ENCODE measurements at regions not wholly inside any gene's neighbourhood (a gene's known extent, or its start where the extent isn't known, plus 50 kb on each side); places are given as distances from the start of the nearest gene placed in this dataset.

DNA sequence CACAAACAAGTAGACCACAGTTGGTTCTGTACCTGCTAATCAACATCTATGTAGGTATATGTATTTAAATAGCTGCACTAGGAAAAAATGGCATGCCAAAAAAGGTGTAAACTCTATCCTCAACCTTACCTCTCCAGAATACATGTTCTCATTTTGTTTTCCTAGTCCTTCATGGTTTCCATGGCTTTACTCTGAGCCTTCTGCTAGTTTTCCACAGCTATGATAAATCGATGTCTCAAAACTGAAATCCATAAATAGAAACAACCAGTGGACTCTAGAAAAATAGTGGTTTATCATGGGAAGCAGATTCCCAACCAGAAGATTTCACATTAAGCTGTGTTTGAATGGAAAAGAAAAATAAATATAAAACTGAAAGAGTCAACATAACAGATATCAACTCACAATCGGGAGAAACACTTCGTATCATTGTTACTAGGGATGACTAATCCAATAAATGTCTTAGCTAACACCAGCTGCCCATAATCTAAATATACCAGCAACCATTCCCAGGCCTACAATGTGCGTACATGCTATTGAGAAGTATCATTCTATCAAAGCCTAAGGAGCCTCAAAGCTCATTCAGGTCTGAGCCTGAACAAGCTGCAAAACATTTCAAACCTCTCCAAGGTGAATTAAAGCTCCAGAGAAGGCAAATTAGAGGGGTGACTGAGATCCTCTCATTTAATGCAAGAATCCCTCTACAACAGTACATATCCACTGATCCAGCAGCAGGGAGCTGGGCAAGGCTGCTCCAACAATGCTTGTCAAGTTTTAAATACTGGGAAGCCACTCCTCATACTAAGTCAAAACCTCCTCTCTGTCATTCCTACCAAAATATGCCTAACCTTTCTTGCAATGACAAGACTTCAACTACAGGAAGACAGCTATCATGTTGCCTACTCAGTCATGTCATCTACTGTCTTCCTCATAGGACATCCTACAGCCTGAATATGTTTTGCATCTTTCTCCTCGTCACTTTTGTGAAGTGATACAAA is 90.2 kb downstream of the KCTD12 start:
- Histone ChIP-seq H4K20me1 (ENCODE audit: insufficient read depth) (no peaks in the 10 kb centered on the region), H3K9ac (no peak overlapping the region), H3K36me3 (ENCODE audit: low read depth) (no peaks in the 10 kb centered on the region), H2AFZ (no peak overlapping the region), H3K4me2 (ENCODE audit: unreplicated experiment) (no peak overlapping the region), H3K4me1 (ENCODE audit: insufficient read depth) (peaks cover 16% of the 10 kb centered on the region), H3K79me2 (ENCODE audit: insufficient read depth) (no peaks in the 10 kb centered on the region), H3K9me3 (ENCODE audit: low read depth) (no peaks in the 10 kb centered on the region), H3K27ac (no peak overlapping the region), H3K4me3 (no peak overlapping the region), H3K27me3 (replicated peaks; ENCODE audit: insufficient read depth) (no peaks in the 10 kb centered on the region), H3K9me2 (ENCODE audit: insufficient read depth) (no peaks in the 10 kb centered on the region), H3F3A (ENCODE audit: insufficient read depth) (peaks cover 17% of the 10 kb centered on the region)
- in situ Hi-C loops (cut with MboI): no loop called here
- no peak for DNase-seq
- WGBS, 2 experiments (ENCODE audit: low coverage in 1 of 2, low lambda C conversion rate in 2 of 2, missing lambda C conversion rate in 2 of 2): 89 to 90% methylated on average over 5 of the region's 5 CpGs
- TF ChIP-seq EZH2phosphoT487 (IDR thresholded peaks at IDR 0.05; ENCODE audit: insufficient read depth, low read depth) (no peak), EZH2 (IDR thresholded peaks at IDR 0.05; ENCODE audit: insufficient read depth, poor library complexity, severe bottlenecking) (no peak)

DNA sequence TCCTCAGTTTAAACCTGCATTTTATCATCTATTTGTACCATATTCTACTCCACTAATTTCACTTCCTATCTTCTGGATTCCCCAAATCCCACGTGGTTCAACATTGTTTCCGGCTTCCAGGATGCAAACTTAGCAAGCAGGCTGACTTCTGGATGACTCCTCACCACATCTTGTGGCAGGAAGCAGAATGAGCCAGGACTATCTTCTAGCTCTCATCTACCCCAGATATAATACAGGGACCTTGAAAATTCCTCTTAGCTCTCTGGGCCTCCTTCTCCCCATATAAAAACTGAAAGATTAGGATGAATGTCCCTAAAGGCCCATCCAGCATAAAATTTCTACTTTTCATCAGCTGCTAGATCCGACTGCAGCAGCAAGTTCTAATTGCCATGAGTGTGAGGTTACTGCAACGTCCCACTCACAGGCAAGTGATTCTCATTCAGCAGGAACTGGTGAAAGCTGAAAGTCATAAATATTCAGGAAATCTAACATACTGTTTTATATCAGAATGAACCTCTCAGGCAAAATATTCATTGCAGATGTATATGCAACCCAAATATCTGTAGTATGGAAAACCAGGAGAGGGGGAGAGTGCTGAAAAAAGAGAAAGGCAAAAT is 93.4 kb downstream of the KCTD12 start:
- no peak for TF ChIP-seq EZH2 (IDR thresholded peaks at IDR 0.05; ENCODE audit: insufficient read depth, poor library complexity, severe bottlenecking)
- Histone ChIP-seq H3K4me2 (ENCODE audit: unreplicated experiment) (peak overlapping the region; percentile 54), H3K79me2 (ENCODE audit: insufficient read depth) (no peaks in the 10 kb centered on the region), H2AFZ (peak overlapping the region; percentile 74), H3F3A (ENCODE audit: insufficient read depth) (peaks cover 17% of the 10 kb centered on the region), H3K9ac (0 out of 2 replicates have a peak overlapping the region, but pooled peaks have one; percentile 12), H3K27me3 (replicated peaks; ENCODE audit: insufficient read depth) (no peaks in the 10 kb centered on the region), H3K4me3 (peak overlapping the region; percentile 36; the same call in 1 of the 2 replicates), H3K9me2 (ENCODE audit: insufficient read depth) (no peaks in the 10 kb centered on the region), H4K20me1 (ENCODE audit: insufficient read depth) (no peaks in the 10 kb centered on the region), H3K9me3 (ENCODE audit: low read depth) (no peaks in the 10 kb centered on the region), H3K36me3 (ENCODE audit: low read depth) (no peaks in the 10 kb centered on the region), H3K4me1 (ENCODE audit: insufficient read depth) (peaks cover 26% of the 10 kb centered on the region), H3K27ac (peak overlapping the region; percentile 48)
- peak; percentile 86 for DNase-seq
- WGBS, 2 experiments (ENCODE audit: low coverage in 1 of 2, low lambda C conversion rate in 2 of 2, missing lambda C conversion rate in 2 of 2): 2 to 3% methylated on average over 4 of the region's 4 CpGs
- in situ Hi-C loops (cut with MboI): no loop called here

GRCh38 chr13:76790980-76791819 is 95.0 kb downstream of the KCTD12 start:
- no peak overlapping the region for H3K4me2 ChIP-seq (ENCODE audit: unreplicated experiment)
- H2AFZ ChIP-seq: no peak overlapping the region

GRCh38 chr13:76790526-76790925 is 95.7 kb downstream of the KCTD12 start:
- Histone ChIP-seq H3F3A (ENCODE audit: insufficient read depth) (peaks cover 17% of the 10 kb centered on the region), H3K9me3 (ENCODE audit: low read depth) (no peaks in the 10 kb centered on the region), H3K79me2 (ENCODE audit: insufficient read depth) (no peaks in the 10 kb centered on the region), H3K9ac (no peak overlapping the region), H3K4me2 (ENCODE audit: unreplicated experiment) (no peak overlapping the region), H3K36me3 (ENCODE audit: low read depth) (no peaks in the 10 kb centered on the region), H3K27ac (no peak overlapping the region), H4K20me1 (ENCODE audit: insufficient read depth) (no peaks in the 10 kb centered on the region), H3K4me3 (no peak overlapping the region), H3K27me3 (replicated peaks; ENCODE audit: insufficient read depth) (no peaks in the 10 kb centered on the region), H3K9me2 (ENCODE audit: insufficient read depth) (no peaks in the 10 kb centered on the region), H2AFZ (no peak overlapping the region), H3K4me1 (ENCODE audit: insufficient read depth) (peaks cover 26% of the 10 kb centered on the region)
- 14 to 18% methylated on average over 1 of the region's 1 CpG for WGBS, 2 experiments (ENCODE audit: low coverage in 1 of 2, low lambda C conversion rate in 2 of 2, missing lambda C conversion rate in 2 of 2)
- DNase-seq: peak; percentile 24
- TF ChIP-seq EZH2 (IDR thresholded peaks at IDR 0.05; ENCODE audit: insufficient read depth, poor library complexity, severe bottlenecking) (no peak), EZH2phosphoT487 (IDR thresholded peaks at IDR 0.05; ENCODE audit: insufficient read depth, low read depth) (no peak)
- in situ Hi-C loops (cut with MboI): no loop called here

More at GRCh38 chr13:76790980-76791819, 95.0 kb downstream of the KCTD12 start:
- Histone ChIP-seq H3K9me3 (ENCODE audit: low read depth) (no peaks in the 10 kb centered on the region), H3F3A (ENCODE audit: insufficient read depth) (peaks cover 17% of the 10 kb centered on the region), H4K20me1 (ENCODE audit: insufficient read depth) (no peaks in the 10 kb centered on the region), H3K36me3 (ENCODE audit: low read depth) (no peaks in the 10 kb centered on the region), H3K9me2 (ENCODE audit: insufficient read depth) (no peaks in the 10 kb centered on the region), H3K9ac (no peak overlapping the region), H3K27ac (no peak overlapping the region), H3K27me3 (replicated peaks; ENCODE audit: insufficient read depth) (no peaks in the 10 kb centered on the region), H3K4me3 (no peak overlapping the region), H3K4me1 (ENCODE audit: insufficient read depth) (peaks cover 26% of the 10 kb centered on the region), H3K79me2 (ENCODE audit: insufficient read depth) (no peaks in the 10 kb centered on the region)
- in situ Hi-C loops (cut with MboI): no loop called here
- WGBS, 2 experiments (ENCODE audit: low coverage in 1 of 2, low lambda C conversion rate in 2 of 2, missing lambda C conversion rate in 2 of 2): 81 to 83% methylated on average over 10 of the region's 10 CpGs
- peak; percentile 10 for DNase-seq
- no peak for TF ChIP-seq EZH2 (IDR thresholded peaks at IDR 0.05; ENCODE audit: insufficient read depth, poor library complexity, severe bottlenecking)
- TF ChIP-seq EZH2phosphoT487 (IDR thresholded peaks at IDR 0.05; ENCODE audit: insufficient read depth, low read depth): no peak
